GM19452 (cell line): ENCODE measurements at regions not wholly inside any gene's neighbourhood (a gene's known extent, or its start where the extent isn't known, plus 50 kb on each side); places are given as distances from the start of the nearest gene placed in this dataset.
A peak's percentile ranks its signal among the peaks of the same experiment; 100 is the strongest.

Experiments
- ATAC-seq: cut with Tn5 transposase; IDR thresholded peaks from one replicate; pipeline ENCODE4 v1.9.1; 2021; ENCODE audit not compliant: unreplicated experiment

- ATAC-seq: no peak
Measured at GRCh38 chr9:11275158-11275695, 662.4 kb upstream of the PTPRD start.

GRCh38 chr9:11312966-11313365, 700.2 kb upstream of the PTPRD start:
- no peak for ATAC-seq

GRCh38 chr9:11318946-11319345, 706.1 kb upstream of the PTPRD start:
- ATAC-seq: no peak

- no peak for ATAC-seq
Measured at GRCh38 chr9:11319538-11319937, 706.7 kb upstream of the PTPRD start.

- no peak for ATAC-seq
Measured at GRCh38 chr9:11320989-11321388, 708.2 kb upstream of the PTPRD start.

- ATAC-seq: no peak
Measured at GRCh38 chr9:11323457-11323856, 710.7 kb upstream of the PTPRD start.

GRCh38 chr9:11326231-11326630, 713.4 kb upstream of the PTPRD start:
- no peak for ATAC-seq

GRCh38 chr9:11328326-11328725, 715.5 kb upstream of the PTPRD start:
- no peak for ATAC-seq

- ATAC-seq: no peak
Measured at GRCh38 chr9:11335011-11335410, 722.2 kb upstream of the PTPRD start.

- ATAC-seq: peak; percentile 76
Measured at GRCh38 chr9:11338130-11338529, 725.3 kb upstream of the PTPRD start.

GRCh38 chr9:11340654-11341053, 727.9 kb upstream of the PTPRD start:
- no peak for ATAC-seq

- no peak for ATAC-seq
Measured at GRCh38 chr9:11347437-11347836, 734.6 kb upstream of the PTPRD start.

- ATAC-seq: no peak
Measured at GRCh38 chr9:11348366-11348765, 735.6 kb upstream of the PTPRD start.

GRCh38 chr9:11349187-11349586, 736.4 kb upstream of the PTPRD start:
- no peak for ATAC-seq

- no peak for ATAC-seq
Measured at GRCh38 chr9:11352612-11353011, 739.8 kb upstream of the PTPRD start.

GRCh38 chr9:11356067-11356466, 743.3 kb upstream of the PTPRD start:
- ATAC-seq: no peak

GRCh38 chr9:11366585-11367129, 753.9 kb upstream of the PTPRD start:
- ATAC-seq: no peak

GRCh38 chr9:11374926-11375325, 762.1 kb upstream of the PTPRD start:
- ATAC-seq: no peak

- no peak for ATAC-seq
Measured at GRCh38 chr9:11402621-11403020, 789.8 kb upstream of the PTPRD start.

- no peak for ATAC-seq
Measured at GRCh38 chr9:11414241-11414640, 801.4 kb upstream of the PTPRD start.

GRCh38 chr9:11417782-11418181, 805.0 kb upstream of the PTPRD start:
- ATAC-seq: no peak

- no peak for ATAC-seq
Measured at GRCh38 chr9:11431490-11431889, 818.7 kb upstream of the PTPRD start.

GRCh38 chr9:11432361-11432760, 819.6 kb upstream of the PTPRD start:
- no peak for ATAC-seq
